HG03060 (cell line): ENCODE measurements at regions not wholly inside any gene's neighbourhood (a gene's known extent, or its start where the extent isn't known, plus 50 kb on each side); places are given as distances from the start of the nearest gene placed in this dataset.
"Not testable (repeated sequence)": the region's sequence is repeated elsewhere in the genome, so short reads cannot be mapped to it uniquely, and the experiment has no call there.

Experiments
- ATAC-seq: cut with Tn5 transposase; IDR thresholded peaks from one replicate; pipeline ENCODE4 v1.9.1; 2021; ENCODE audit warnings: low read depth, moderate number of reproducible peaks; ENCODE audit not compliant: unreplicated experiment

- ATAC-seq = no peak
These were observed 264.5 kb upstream of the ELAVL2 start for GRCh38 chr9:24090566-24090965.

DNA sequence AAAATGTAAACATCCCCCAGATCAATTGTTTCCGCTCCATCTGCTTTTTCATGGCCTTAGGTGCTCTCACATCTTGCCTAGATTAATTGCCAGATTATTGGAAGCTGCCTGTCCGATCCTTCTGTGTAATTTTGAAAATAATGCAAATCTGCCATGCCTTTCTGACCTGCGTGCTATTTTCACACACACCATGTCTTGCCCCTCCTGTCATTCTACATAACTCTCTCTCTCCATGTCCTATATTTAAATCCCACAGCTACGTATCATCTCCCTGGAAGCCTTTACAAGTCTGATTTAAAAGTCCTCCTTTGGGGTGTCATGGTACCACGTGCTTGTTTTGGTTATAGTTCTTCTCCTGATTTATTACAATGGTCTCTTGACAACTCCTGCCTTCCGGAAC, 247.6 kb upstream of the ELAVL2 start:
- ATAC-seq = no peak

DNA sequence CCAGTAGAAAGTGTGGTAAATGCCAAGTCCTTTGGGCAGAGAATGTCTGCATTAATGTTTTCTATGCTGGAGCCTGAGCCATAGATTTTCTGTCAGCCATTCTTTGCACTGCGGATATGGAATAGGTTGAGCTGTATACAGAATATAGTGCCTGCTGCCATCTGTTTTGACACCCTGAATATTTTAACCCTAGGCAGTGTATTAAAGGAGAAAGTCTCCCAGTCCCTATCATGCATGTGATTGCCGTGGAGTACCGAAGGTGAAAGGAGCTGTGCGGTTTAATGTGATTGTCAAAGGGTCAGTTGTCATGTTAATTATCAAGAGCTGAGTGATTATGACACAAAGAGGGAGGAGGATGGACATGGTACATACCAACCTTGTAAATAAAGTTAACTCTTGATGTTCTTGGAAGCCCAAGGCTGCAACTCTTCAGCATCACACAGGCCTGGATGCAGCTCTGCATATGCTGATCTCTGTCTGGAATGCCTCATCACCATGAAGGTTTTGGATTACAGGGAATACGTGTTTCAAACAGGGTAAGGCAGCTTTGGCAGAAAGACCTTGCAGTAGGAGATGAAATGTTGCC, 247.1 kb upstream of the ELAVL2 start:
- ATAC-seq = no peak

DNA sequence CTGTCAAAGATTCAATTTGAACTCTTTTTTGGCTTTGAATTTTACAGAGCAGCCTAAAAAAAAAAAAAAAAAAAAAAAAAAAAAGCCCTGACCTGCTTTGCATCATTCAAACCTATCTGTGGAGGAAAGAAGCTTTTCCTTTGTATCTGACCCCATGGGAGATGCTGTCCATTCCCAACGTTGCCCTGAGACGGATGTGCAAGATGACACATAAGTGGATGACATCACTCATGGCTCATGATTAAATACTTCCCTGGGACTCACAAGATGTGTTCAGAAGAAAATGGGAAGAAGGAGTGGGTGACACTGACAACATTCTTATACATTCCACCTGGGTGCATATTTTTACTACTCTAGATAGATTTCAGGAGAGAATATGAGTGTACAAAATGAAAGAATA, 245.7 kb upstream of the ELAVL2 start:
- no peak for ATAC-seq

- ATAC-seq = no peak
These were observed 245.1 kb upstream of the ELAVL2 start for GRCh38 chr9:24071091-24071490.

GRCh38 chr9:24067107-24067506, 241.1 kb upstream of the ELAVL2 start:
- not testable (repeated sequence) for ATAC-seq

DNA sequence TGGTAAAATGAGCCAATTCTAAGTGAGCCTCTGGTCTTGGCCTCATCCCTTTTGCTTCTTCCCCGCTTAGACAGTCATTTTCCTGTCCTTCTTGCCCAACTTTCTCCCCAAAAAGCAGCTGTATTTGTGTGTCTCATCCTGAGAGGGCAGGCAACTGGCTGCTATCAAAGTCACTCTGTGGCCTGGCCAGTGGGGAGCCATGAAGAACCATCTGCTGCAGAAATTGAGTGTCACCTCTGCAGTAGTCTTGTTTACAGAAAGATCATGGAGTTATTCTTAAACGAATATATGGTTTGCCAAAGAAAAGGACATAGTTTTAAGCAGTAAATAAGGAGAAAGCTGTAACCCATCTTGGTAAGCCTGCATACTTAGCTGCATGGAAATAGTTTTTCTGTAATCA, 233.6 kb upstream of the ELAVL2 start:
- ATAC-seq = no peak

- no peak for ATAC-seq
These were observed 225.5 kb upstream of the ELAVL2 start for GRCh38 chr9:24051587-24051986.

DNA sequence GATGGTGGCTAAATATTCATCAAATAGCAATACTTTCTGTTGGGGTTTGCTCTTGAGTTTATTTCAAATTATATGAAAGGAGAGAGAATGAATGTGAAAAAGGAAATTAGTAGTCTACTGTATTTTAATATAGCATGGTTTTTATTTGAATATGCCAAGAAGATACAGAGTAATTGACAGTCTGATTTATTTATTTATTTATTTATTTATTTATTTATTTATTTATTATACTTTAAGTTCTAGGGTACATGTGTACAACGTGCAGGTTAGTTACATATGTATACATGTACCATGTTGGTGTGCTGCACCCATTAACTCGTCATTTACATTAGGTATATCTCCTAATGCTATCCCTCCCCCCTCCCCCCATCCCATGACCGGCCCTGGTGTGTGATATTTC, 224.2 kb upstream of the ELAVL2 start:
- ATAC-seq = not testable (repeated sequence)

DNA sequence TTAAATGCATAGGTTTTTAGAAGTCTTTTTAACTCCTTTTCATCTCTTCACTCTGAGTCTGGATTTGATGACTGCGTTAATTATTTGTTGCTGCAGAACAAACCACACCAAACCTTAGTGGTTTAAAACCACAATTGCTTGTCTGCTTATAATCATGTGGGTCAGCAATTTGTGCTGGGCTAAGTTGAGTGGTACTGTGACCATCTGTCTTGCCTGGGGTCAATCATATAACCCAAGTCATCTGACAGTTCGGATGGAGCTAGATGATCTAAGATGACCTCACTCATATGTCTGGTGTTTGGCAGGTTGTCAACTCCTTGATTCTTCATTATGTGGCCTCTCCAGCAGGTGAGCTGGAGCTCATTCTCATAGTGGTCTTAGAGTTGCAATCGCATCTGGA, 219.1 kb upstream of the ELAVL2 start:
- no peak for ATAC-seq

- ATAC-seq = no peak
These were observed 218.5 kb upstream of the ELAVL2 start for GRCh38 chr9:24044576-24044975.

DNA sequence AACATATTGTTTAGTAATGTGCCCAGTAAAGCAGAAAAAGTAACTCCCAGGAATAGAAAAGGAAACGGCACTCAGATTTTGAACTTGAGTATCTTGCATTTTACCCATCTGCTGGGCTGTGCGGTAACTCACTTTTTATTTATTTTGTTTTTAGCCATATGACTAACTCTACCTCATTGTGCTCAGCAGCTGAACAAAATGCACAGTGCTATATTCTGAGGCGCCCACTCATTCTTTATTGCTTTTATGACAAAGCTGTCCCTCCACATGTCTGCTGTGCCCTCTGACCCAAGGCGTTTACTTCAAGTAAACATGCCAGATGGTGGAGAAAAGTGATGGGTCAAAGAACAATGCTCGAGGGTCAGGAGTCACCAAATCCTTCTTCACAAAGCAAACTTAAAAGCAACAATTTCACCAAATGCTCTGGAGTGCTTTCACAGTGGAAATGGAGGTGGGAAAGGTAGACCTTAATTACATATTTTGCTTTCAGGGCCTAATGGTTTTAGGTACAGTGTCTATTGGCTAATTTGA, 215.2 kb upstream of the ELAVL2 start:
- ATAC-seq = no peak

GRCh38 chr9:24036459-24036858, 210.4 kb upstream of the ELAVL2 start:
- no peak for ATAC-seq

DNA sequence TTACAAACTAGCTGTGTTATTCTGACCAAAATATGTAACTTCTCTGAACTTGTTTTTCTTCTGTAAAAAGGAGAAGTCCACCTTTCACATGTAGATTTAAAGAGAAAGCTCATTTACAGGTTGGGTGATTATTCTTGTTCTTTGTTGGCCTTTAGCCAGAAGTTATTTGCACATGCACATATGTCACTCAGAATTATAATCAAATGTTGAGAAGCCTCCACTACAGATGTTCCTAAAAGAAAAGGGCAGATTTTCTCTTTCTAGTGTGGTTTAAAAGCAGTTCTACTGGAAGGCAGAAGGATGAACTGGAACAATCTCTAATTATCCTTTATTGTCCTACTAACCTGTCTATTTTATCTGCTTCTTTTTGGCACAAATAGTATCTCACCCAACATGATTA, 209.8 kb upstream of the ELAVL2 start:
- ATAC-seq = no peak

DNA sequence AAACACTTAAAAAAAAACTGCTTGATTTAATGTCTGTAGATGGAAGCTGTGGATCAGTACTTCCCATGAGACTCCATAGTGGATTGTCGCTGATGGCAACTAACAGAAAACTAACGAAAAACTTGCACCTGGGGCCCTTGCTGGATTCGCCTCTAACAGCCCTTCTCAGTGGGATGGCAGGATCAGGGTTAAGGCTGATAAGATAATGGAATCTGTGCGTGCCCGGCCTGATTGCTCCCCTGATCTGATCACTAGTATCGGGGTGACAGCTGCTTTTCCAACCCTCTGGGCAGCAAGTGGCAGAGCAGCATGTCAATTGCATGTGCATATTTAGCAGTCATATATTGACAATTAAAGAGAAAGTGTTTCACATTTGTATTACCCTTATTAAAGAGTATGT, 185.8 kb upstream of the ELAVL2 start:
- ATAC-seq = no peak

GRCh38 chr9:24011009-24011717, 185.1 kb upstream of the ELAVL2 start:
- ATAC-seq = no peak

DNA sequence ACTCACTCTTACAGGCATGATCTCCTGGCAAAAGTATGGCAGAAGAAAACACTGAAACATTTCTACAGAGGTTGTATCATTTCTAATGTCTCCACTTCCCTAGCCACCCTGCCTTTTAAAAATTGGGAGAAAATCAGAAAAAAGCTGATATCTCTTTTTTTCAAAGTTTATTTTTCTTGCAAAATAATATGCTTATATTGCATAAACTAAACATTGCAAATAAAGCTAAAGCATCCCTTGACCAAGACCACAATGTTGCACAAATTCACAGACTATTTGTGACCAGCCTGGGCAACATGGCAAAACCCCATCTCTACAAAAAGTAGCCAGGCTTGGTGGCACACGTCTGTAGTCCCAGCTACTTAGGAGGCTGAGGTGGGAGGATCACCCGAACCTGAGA, 183.3 kb upstream of the ELAVL2 start:
- ATAC-seq = no peak

GRCh38 chr9:24007185-24007584, 181.1 kb upstream of the ELAVL2 start:
- no peak for ATAC-seq

DNA sequence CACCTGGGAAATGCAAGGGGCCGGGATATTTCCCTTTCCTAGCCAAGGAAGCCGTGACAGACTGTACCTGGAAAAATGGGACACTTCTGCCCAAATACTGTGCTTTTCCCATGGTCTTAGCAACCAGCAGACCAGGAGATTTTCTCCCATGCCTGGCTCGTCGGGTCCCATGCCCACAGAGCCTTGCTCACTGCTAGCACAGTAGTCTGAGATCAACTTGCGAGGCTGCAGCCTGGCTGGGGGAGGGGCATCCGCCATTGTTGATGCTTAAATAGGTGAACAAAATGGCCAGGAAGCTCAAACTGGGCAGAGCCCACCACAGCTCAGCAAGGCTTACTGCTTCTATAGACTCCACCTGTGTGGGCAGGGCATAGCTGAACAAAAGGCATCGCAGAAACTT, 165.8 kb upstream of the ELAVL2 start:
- ATAC-seq = not testable (repeated sequence)

- ATAC-seq = no peak
These were observed 153.5 kb upstream of the ELAVL2 start for GRCh38 chr9:23979491-23979890.

DNA sequence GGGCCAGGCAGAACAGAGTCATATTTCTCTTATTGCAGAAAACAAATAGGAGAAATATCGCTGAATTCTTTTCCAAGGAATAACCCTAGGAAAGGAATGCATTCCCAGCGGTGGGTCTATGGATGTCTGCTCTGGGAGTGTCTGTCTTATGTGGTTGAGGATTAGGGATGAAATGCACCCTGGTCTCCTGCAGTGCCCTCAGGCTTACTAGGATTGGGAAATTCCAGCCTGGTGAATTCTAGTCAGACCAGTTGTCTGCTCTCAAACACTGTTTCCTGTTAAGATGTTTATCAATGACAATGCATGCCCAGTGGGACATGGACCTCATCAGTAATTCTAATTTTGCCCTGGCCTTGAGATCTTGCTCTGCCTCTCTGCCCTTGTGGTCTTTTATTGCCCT, 136.1 kb upstream of the ELAVL2 start:
- no peak for ATAC-seq

GRCh38 chr9:23945897-23946296, 119.9 kb upstream of the ELAVL2 start:
- no peak for ATAC-seq
